HG03457 (cell line): ENCODE measurements at regions not wholly inside any gene's neighbourhood (a gene's known extent, or its start where the extent isn't known, plus 50 kb on each side); places are given as distances from the start of the nearest gene placed in this dataset.

Source experiments
- ATAC-seq: cut with Tn5 transposase; IDR thresholded peaks from one replicate; pipeline ENCODE4 v1.9.1; 2021; ENCODE audit warnings: moderate number of reproducible peaks; ENCODE audit not compliant: unreplicated experiment

DNA sequence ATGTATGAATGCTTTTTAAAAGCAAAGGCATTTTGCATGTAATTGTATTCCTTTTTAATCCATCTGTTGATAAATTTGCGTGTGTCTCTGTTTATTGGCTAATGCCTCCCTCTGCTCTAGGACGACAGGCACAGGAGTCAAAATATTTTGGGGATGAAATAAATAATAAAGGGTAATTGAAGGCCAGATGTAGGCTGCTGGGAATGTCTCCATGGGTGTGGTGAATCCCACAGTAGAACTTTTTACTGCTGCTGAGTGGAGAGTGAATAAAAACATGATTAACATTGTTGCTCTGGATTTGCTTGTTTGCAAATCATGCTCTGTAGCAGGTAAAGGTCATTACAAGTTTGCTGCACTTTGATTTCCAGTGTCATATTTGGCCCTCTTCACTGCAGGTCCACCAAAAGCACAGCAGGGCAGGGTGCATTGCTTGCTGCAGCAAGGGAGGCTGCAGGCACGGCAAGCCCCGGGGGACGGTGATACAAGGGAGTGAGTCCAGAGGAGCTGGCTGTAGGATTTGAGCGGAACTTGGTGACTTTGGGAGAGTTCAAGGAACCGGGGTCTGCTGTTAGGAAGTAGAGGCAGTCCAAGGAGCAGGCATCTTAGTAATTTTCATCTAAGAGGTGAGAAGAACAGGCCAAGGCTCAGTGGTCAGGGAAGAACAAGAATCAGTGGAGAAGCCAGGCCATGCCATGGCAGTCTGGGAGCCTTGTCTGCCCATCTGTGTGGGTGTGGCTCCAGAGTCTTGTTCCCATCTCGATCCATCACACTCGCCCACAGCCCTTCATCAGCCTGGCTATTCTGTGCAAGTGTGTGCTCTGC is 201.5 kb upstream of the RAB6C start:
- ATAC-seq = no peak

- no peak for ATAC-seq
Observed at GRCh38 chr2:129778584-129778877, 200.9 kb upstream of the RAB6C start.

DNA sequence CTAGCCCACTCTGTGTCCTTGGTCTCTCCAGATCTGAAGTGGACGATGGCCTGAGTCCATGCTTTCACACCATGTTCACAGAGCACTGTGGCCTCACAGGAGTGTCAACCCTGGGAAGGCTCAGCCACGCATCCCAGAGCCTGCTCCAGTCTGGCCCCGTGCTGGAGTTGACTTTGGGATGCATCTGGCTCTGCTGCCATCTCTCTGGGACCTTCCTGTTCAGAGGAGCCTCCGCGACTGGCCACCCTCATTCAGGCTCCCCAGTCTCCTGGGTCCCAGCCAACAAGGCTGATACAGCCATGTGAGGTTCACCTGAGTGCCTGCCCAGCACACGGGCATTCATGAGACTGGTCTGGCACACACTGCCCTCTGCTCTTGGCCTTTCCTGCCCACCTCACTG is 199.7 kb upstream of the RAB6C start:
- no peak for ATAC-seq

GRCh38 chr2:129780316-129781270 is 198.9 kb upstream of the RAB6C start:
- no peak for ATAC-seq

- ATAC-seq = no peak
Observed at GRCh38 chr2:129781749-129782632, 197.5 kb upstream of the RAB6C start.

DNA sequence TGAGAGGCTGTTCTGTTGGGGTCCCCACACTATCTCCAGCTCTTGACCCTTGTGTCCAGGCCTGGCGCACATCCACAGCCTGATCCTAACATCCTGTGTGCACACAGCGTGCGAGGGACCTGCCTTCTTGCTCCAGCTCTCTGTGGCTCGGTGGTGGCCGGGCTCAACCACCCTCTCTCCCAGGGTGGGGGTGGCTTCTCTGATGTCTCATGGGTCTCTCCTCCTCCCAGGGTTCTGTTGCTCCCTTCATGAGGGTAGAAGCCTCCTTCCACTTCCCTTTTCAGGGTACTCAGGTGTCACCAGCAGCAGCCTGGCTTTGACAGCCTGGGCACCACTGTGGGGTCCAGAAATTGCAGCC is 196.9 kb upstream of the RAB6C start:
- no peak for ATAC-seq

DNA sequence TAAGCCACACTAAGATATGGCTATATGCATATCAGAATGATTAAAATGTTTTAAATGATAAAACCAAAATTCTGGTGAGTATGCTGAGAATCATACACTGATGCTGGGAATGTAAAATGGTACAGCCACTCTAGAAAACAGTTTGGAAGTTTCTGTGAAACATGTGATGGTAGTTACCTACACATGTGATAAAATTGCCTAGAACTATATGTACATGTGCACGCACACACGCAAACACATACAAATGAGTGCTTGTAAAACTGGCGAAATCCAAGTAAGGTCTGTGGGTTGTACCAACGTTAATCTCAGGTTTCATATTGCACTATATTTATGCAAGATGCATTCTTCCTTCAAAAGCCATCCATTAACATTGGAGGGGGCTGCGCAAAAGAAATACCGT is 195.0 kb upstream of the RAB6C start:
- ATAC-seq = no peak

- no peak for ATAC-seq
Observed at GRCh38 chr2:129791712-129792111, 187.8 kb upstream of the RAB6C start.

DNA sequence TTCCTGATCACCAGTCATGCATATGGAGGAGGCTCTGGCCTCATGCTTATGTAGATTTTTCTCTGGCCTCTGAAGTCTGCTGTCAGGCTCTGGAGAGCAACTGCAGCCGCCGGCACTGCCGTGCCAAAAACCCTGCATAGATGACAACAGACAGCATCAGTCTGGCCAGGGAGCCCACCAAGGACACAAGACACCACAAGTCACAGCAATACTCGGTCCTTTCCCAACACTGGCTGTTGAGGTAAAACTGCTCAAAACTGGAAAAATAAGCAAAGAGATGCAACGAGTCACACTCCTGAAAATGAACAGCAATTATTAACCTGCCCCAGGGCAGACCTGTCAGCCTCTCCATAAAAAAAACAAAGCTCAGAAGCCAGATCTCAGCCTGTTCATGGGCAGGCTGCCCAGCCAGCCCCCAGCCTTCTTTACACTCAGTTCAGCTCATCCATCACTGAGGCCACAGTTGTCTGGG is 186.0 kb upstream of the RAB6C start:
- ATAC-seq = no peak

GRCh38 chr2:129794116-129794515 is 185.3 kb upstream of the RAB6C start:
- no peak for ATAC-seq

DNA sequence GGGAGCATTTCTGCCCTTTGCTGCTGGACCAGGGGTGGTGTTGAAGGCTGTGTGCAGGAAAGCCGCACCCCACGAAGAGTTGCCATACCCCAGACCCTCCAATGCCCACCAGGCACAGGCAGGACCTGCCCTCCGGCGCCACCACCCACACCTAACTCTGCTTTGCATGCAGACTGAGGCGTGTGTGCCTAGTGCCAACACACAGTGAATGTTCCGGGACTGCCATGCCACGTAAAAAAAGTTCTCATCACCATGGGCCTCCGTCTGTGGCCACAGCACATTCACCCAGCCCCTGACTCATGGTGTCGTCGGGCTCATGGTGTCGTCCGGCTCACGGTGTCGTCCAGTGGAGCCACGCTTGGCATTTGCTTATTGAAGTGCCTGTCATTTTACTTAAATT is 184.9 kb upstream of the RAB6C start:
- no peak for ATAC-seq

- no peak for ATAC-seq
Observed at GRCh38 chr2:129796225-129796624, 183.2 kb upstream of the RAB6C start.

DNA sequence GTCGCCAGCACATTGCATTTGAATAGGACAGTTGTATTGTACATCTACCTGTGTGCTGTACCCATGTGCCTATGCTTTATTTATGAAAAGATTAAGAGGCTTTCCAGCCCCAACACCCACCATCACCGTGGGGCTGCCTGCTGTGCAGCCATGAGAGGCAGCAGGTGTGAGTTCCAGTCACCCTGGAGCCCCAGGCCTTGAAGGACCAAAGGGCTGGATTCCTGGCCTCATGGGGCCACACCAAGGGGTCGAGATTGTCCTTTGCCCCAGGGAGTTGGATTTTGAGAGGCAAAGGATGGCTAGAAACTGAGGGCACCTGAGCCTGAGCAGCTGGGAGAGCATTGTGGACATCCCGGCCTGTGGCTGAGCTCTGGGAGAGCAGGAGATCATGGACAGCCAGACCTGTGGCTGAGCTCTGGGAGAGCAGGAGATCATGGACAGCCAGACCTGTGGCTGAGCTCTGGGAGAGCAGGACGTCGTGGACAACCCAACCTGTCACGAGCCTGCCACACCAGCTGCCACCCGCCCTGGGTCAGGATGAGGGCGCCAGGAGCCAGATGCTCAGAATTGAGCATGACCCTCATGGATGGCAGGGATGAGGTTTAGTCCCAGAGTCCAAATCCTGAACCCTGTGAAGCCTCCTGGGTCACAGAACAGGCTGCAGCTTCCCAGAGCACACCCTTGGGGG is 182.5 kb upstream of the RAB6C start:
- ATAC-seq = no peak

GRCh38 chr2:129797489-129798300 is 181.8 kb upstream of the RAB6C start:
- no peak for ATAC-seq

DNA sequence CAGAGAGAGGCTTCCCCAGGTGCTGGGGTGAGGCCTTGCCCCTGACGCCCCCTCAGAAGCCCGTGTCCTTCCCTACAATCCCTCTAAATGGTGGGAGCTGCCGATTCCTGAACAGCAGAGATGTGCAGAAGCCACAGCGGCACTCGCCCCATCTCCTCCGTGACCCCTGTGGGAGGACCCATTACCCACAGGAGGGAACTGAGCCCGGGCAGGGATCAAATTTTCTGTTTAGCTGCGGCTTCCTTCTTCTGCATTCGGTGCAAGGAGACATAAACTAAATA is 181.2 kb upstream of the RAB6C start:
- ATAC-seq = no peak

- no peak for ATAC-seq
Observed at GRCh38 chr2:129798626-129799025, 180.8 kb upstream of the RAB6C start.

DNA sequence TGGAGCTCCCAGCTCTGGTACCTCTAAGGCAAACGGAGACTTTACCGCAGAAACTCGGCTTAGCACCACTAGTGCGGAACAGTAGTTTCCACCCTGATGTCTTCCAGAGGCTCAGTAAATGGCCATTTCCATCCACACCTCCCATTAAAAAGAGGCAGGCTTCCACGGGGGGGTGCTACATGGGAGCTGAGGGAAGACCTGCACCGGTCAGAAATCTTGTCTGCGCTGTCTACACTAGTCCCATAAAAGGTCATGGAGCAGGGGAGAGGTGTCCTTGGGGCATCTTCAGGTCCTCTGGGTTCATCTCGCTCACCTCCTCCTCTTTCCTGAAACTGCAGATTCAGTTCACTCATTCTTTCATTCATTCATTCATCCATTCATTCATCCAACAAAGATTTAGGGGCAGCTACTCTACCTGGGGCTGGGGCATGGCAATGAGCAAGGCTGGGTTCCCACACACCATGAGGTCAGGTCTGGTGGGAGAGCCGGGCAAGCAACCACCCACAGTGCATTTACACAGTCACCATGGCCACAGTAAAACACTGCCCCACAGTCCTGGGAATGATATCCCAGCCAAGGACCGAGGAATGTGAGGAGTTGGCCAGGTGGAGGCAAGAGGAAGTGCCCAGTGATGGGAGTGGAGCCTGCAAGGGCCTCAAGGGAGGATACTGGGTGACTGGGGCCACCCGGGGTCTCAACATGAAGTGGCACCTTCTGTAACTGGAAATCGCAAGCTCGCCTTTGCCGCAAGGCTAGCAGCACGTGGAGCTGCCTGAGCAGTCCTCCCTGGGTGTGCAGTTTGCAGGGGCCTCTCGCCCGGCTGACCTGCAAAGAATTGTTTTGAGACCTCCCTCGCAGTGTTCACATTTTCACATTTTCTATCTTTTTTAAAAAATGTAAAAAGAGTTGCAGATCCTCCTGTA is 180.2 kb upstream of the RAB6C start:
- no peak for ATAC-seq

DNA sequence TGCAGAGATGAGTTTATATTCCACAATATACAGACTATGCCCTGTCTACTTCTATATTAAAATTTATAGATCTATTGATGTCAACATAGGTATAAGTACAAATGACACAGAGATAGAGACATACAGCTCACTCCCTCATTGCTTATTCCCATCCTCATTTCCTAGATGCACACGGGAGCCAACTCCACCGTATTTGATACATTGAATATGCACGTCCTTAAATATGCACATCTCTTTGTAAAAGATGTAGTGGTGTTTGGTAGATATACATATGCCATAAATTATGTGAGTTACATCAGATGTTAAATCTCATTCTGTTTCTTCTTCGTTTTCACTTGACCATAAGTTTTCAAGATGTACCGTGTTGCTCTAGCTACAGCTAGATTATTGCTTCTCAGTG is 179.2 kb upstream of the RAB6C start:
- ATAC-seq = no peak

DNA sequence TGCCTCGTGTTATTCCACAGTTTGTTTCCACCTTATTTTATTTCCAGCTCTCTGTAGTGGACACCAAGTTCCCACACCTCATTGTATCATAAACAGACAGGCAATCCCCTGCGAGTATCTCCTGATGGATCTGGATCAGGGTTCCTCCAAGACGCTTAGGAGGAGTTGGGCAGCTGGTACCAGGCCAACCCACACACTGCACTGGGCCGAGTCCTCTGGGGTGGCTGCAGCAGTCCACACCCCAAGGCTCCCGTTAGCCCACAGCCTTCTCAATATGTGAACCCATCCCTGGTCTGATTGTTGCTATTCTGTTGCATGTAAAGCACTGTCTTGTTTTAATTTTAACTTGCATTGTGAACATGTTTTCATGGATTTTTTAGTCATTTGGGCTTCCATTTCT is 178.8 kb upstream of the RAB6C start:
- no peak for ATAC-seq
